K562 (cell line): ENCODE measurements at regions not wholly inside any gene's neighbourhood (a gene's known extent, or its start where the extent isn't known, plus 50 kb on each side); places are given as distances from the start of the nearest gene placed in this dataset.

Experiments used
- JUNB ChIP-seq: fragments of 450-650 bp; formaldehyde crosslinking; conservative IDR thresholded peaks from 2 replicates; pipeline ENCODE4 v1.4.0; 2020; ENCODE audit warnings: mild to moderate bottlenecking
- MXD1 ChIP-seq: fragments of 250-450 bp; sonication (Bioruptor Pico); IDR thresholded peaks from 2 replicates; pipeline ENCODE4 v1.8.0; 2021; ENCODE audit warnings: borderline replicate concordance, mild to moderate bottlenecking, moderate library complexity; ENCODE audit not compliant: poor library complexity, severe bottlenecking
- NFE2 ChIP-seq: IDR thresholded peaks from 2 replicates; pipeline ENCODE4 v1.6.1; 2014; ENCODE audit warnings: antibody characterized with exemption, low read depth
- ZNF140 ChIP-seq: fragments of 250-450 bp; sonication (Bioruptor Pico); IDR thresholded peaks from 2 replicates; pipeline ENCODE4 v1.8.0; 2021; ENCODE audit warnings: moderate library complexity, mild to moderate bottlenecking, inconsistent platforms
- ZNF644 ChIP-seq: fragments of 200-800 bp; sonication (Bioruptor generic); IDR thresholded peaks from 2 replicates; pipeline ENCODE4 v1.6.1; 2016; ENCODE audit warnings: low read depth, missing genetic modification characterization, missing compliant biosample characterization
- TF ChIP-seq, protein P1 (sequence below): fragments of 450-650 bp; IDR thresholded peaks from 2 replicates; pipeline ENCODE4 v1.6.1; 2016; ENCODE audit warnings: mild to moderate bottlenecking, moderate library complexity

- TF ChIP-seq, protein P1, sequence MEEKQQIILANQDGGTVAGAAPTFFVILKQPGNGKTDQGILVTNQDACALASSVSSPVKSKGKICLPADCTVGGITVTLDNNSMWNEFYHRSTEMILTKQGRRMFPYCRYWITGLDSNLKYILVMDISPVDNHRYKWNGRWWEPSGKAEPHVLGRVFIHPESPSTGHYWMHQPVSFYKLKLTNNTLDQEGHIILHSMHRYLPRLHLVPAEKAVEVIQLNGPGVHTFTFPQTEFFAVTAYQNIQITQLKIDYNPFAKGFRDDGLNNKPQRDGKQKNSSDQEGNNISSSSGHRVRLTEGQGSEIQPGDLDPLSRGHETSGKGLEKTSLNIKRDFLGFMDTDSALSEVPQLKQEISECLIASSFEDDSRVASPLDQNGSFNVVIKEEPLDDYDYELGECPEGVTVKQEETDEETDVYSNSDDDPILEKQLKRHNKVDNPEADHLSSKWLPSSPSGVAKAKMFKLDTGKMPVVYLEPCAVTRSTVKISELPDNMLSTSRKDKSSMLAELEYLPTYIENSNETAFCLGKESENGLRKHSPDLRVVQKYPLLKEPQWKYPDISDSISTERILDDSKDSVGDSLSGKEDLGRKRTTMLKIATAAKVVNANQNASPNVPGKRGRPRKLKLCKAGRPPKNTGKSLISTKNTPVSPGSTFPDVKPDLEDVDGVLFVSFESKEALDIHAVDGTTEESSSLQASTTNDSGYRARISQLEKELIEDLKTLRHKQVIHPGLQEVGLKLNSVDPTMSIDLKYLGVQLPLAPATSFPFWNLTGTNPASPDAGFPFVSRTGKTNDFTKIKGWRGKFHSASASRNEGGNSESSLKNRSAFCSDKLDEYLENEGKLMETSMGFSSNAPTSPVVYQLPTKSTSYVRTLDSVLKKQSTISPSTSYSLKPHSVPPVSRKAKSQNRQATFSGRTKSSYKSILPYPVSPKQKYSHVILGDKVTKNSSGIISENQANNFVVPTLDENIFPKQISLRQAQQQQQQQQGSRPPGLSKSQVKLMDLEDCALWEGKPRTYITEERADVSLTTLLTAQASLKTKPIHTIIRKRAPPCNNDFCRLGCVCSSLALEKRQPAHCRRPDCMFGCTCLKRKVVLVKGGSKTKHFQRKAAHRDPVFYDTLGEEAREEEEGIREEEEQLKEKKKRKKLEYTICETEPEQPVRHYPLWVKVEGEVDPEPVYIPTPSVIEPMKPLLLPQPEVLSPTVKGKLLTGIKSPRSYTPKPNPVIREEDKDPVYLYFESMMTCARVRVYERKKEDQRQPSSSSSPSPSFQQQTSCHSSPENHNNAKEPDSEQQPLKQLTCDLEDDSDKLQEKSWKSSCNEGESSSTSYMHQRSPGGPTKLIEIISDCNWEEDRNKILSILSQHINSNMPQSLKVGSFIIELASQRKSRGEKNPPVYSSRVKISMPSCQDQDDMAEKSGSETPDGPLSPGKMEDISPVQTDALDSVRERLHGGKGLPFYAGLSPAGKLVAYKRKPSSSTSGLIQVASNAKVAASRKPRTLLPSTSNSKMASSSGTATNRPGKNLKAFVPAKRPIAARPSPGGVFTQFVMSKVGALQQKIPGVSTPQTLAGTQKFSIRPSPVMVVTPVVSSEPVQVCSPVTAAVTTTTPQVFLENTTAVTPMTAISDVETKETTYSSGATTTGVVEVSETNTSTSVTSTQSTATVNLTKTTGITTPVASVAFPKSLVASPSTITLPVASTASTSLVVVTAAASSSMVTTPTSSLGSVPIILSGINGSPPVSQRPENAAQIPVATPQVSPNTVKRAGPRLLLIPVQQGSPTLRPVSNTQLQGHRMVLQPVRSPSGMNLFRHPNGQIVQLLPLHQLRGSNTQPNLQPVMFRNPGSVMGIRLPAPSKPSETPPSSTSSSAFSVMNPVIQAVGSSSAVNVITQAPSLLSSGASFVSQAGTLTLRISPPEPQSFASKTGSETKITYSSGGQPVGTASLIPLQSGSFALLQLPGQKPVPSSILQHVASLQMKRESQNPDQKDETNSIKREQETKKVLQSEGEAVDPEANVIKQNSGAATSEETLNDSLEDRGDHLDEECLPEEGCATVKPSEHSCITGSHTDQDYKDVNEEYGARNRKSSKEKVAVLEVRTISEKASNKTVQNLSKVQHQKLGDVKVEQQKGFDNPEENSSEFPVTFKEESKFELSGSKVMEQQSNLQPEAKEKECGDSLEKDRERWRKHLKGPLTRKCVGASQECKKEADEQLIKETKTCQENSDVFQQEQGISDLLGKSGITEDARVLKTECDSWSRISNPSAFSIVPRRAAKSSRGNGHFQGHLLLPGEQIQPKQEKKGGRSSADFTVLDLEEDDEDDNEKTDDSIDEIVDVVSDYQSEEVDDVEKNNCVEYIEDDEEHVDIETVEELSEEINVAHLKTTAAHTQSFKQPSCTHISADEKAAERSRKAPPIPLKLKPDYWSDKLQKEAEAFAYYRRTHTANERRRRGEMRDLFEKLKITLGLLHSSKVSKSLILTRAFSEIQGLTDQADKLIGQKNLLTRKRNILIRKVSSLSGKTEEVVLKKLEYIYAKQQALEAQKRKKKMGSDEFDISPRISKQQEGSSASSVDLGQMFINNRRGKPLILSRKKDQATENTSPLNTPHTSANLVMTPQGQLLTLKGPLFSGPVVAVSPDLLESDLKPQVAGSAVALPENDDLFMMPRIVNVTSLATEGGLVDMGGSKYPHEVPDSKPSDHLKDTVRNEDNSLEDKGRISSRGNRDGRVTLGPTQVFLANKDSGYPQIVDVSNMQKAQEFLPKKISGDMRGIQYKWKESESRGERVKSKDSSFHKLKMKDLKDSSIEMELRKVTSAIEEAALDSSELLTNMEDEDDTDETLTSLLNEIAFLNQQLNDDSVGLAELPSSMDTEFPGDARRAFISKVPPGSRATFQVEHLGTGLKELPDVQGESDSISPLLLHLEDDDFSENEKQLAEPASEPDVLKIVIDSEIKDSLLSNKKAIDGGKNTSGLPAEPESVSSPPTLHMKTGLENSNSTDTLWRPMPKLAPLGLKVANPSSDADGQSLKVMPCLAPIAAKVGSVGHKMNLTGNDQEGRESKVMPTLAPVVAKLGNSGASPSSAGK: no peak
- TF ChIP-seq ZNF644 (tag) (no peak), ZNF140 (CRISPR knock-in tag) (no peak), JUNB (CRISPR knock-in tag) (no peak), NFE2 (no peak), MXD1 (CRISPR knock-in tag) (no peak)
Measured at GRCh38 chr5:39977066-39977655, 552.4 kb upstream of the DAB2 start (continued).
